SK-N-SH (cell line): ENCODE measurements at regions not wholly inside any gene's neighbourhood (a gene's known extent, or its start where the extent isn't known, plus 50 kb on each side); places are given as distances from the start of the nearest gene placed in this dataset.

Experiments used
- CTCF ChIA-PET: fragments of 300-600, 350-600 bp; formaldehyde crosslinking; extraction: SDS; loops from one replicate; lab custom pipeline; 2021; lab: Yijun Ruan, JAX
- POLR2A ChIA-PET: fragments of 350-600 bp; sonication (Branson Sonifier 250); formaldehyde crosslinking; extraction: SDS; loops from one replicate; lab custom pipeline; 2020; ENCODE audit warnings: antibody characterized with exemption, inconsistent platforms; lab: Yijun Ruan, JAX
- DNase-seq: peaks from one replicate; pipeline ENCODE4 v3.0.0; 2012
- H2AFZ ChIP-seq: fragments of 200-600 bp; sonication (generic); 2 replicates; pipeline ENCODE4 v1.8.1; 2016; ENCODE audit warnings: antibody characterized with exemption, mild to moderate bottlenecking, low read depth
- H3F3A ChIP-seq: fragments of 200-600 bp; sonication (generic); replicated peaks from 2 replicates; pipeline ENCODE3; 2016; ENCODE audit warnings: antibody characterized with exemption, mild to moderate bottlenecking; ENCODE audit not compliant: insufficient read depth
- H3K27ac ChIP-seq, 2 experiments: fragments of 200-500 bp in 1 of 2; fragments of 200-600 bp in 1 of 2; sonication (Bioruptor generic) in 1 of 2; sonication (generic), shearing (Covaris generic) in 1 of 2; 2 replicates each; pipeline versions ENCODE4 v1.5.1 to v1.6.1; 2014 to 2016; ENCODE audit warnings: low read depth in 2 of 2, inconsistent platforms in 1 of 2, low read length in 1 of 2, mild to moderate bottlenecking in 1 of 2, mixed read lengths in 1 of 2
- H3K27me3 ChIP-seq: fragments of 200-600 bp; sonication (generic), shearing (Covaris generic); 2 replicates; pipeline ENCODE4 v1.6.1; 2016; ENCODE audit warnings: mixed run types; ENCODE audit not compliant: insufficient read depth
- H3K36me3 ChIP-seq, 2 experiments: fragments of 200-500 bp in 1 of 2; fragments of 200-600 bp in 1 of 2; sonication (Bioruptor generic) in 1 of 2; sonication (generic) in 1 of 2; replicated peaks in 1 of 2; 2 replicates each; pipeline versions ENCODE3 to v1.5.1; 2014 to 2016; ENCODE audit warnings: low read length in 1 of 2, mild to moderate bottlenecking in 1 of 2; ENCODE audit not compliant: insufficient read depth in 2 of 2, control insufficient read depth in 1 of 2
- H3K4me1 ChIP-seq, 2 experiments: fragments of 200-500 bp in 1 of 2; fragments of 200-600 bp in 1 of 2; sonication (Bioruptor generic) in 1 of 2; sonication (generic), shearing (Covaris generic) in 1 of 2; 2 replicates each; pipeline versions ENCODE4 v1.5.1 to v1.6.1; 2014 to 2016; ENCODE audit warnings: low read depth in 1 of 2, low read length in 1 of 2, mixed run types in 1 of 2; ENCODE audit not compliant: insufficient read depth in 2 of 2, control insufficient read depth in 1 of 2
- H3K4me2 ChIP-seq: fragments of 200-600 bp; sonication (generic), shearing (Covaris generic); 2 replicates; pipeline ENCODE4 v1.6.1; 2017; ENCODE audit warnings: mixed run types
- H3K4me3 ChIP-seq, 2 experiments: fragments of 200-500 bp in 1 of 2; fragments of 200-600 bp in 1 of 2; sonication (Bioruptor generic) in 1 of 2; sonication (generic), shearing (Covaris generic) in 1 of 2; 2 replicates each; pipeline versions ENCODE4 v1.5.1 to v1.8.1; 2014 to 2016; ENCODE audit warnings: low read depth in 2 of 2, inconsistent platforms in 1 of 2, low read length in 1 of 2, mild to moderate bottlenecking in 1 of 2, mixed read lengths in 1 of 2, moderate library complexity in 1 of 2
- H3K79me2 ChIP-seq: fragments of 200-600 bp; sonication (generic); 2 replicates; pipeline ENCODE4 v1.8.1; 2017; ENCODE audit warnings: mild to moderate bottlenecking; ENCODE audit not compliant: insufficient read depth
- H3K9ac ChIP-seq: fragments of 200-600 bp; sonication (generic); 2 replicates; pipeline ENCODE4 v1.6.1; 2017; ENCODE audit warnings: mixed run types
- H3K9me2 ChIP-seq: fragments of 200-600 bp; sonication (generic); 2 replicates; pipeline ENCODE4 v1.6.1; 2017; ENCODE audit warnings: mixed run types
- H3K9me3 ChIP-seq: fragments of 200-600 bp; sonication (generic); 2 replicates; pipeline ENCODE4 v1.6.1; 2017; ENCODE audit warnings: mixed run types, mild to moderate bottlenecking, moderate library complexity
- H4K20me1 ChIP-seq: fragments of 200-600 bp; sonication (generic); 2 replicates; pipeline ENCODE4 v1.6.1; 2017; ENCODE audit warnings: mild to moderate bottlenecking, mixed run types; ENCODE audit not compliant: insufficient read depth
- CHD2 ChIP-seq: fragments of 150-350 bp; IDR thresholded peaks from 2 replicates; pipeline ENCODE4 v1.6.1; 2018; ENCODE audit warnings: low read length; ENCODE audit not compliant: partially characterized antibody
- EP300 ChIP-seq, 2 experiments: IDR thresholded peaks; 2 replicates each; pipeline versions ENCODE4 v1.4.0 to v1.6.1; 2012; ENCODE audit warnings: borderline replicate concordance in 1 of 2, low read depth in 1 of 2, low read length in 1 of 2
- EZH2phosphoT487 ChIP-seq: fragments of 200-600 bp; sonication (generic); IDR thresholded peaks from 2 replicates; pipeline ENCODE4 v1.6.1; 2017; ENCODE audit warnings: low read depth, mixed run types, mild to moderate bottlenecking, antibody characterized with exemption, moderate library complexity, borderline replicate concordance
- FOXJ3 ChIP-seq: sonication (generic); formaldehyde crosslinking; IDR thresholded peaks from 2 replicates; pipeline ENCODE4 v1.5.1; 2020; ENCODE audit warnings: mild to moderate bottlenecking, missing genetic modification reagents
- GABPA ChIP-seq: IDR thresholded peaks from 2 replicates; pipeline ENCODE4 v1.4.0; 2012; ENCODE audit warnings: low read depth, mild to moderate bottlenecking
- JUND ChIP-seq: IDR thresholded peaks from 2 replicates; pipeline ENCODE4 v1.4.0; 2012
- NFIC ChIP-seq: IDR thresholded peaks from 2 replicates; pipeline ENCODE4 v1.4.0; 2012; ENCODE audit warnings: borderline replicate concordance
- RAD21 ChIP-seq: IDR thresholded peaks from 2 replicates; pipeline ENCODE4 v1.6.1; 2012; ENCODE audit warnings: mild to moderate bottlenecking, low read length
- RFX5 ChIP-seq: IDR thresholded peaks from 2 replicates; pipeline ENCODE4 v1.6.1; 2012; ENCODE audit warnings: mild to moderate bottlenecking, improper control_type of control experiment, low read length
- YY1 ChIP-seq: IDR thresholded peaks from 2 replicates; pipeline ENCODE4 v1.4.0; 2012; ENCODE audit warnings: low read depth, mild to moderate bottlenecking
- WGBS: methylation state at CpG from one replicate; pipeline ENCODE4 v1.1.6; 2017; ENCODE audit warnings: low lambda C conversion rate; 5-methylcytosine and 5-hydroxymethylcytosine counted together
- TF ChIP-seq, protein P1 (sequence below): fragments of 200-600 bp; sonication (generic); IDR thresholded peaks from 2 replicates; pipeline ENCODE4 v1.6.1; 2017; ENCODE audit warnings: antibody characterized with exemption, mild to moderate bottlenecking, moderate library complexity
- TF ChIP-seq, protein P2 (sequence below): IDR thresholded peaks from 2 replicates; pipeline ENCODE4 v1.4.0; 2012; ENCODE audit warnings: low read depth, borderline replicate concordance
- TF ChIP-seq, protein P3 (sequence below): fragments of 150-350 bp; IDR thresholded peaks from 2 replicates; pipeline ENCODE4 v1.6.1; 2017; ENCODE audit warnings: antibody characterized with exemption, low read length, low read depth, borderline replicate concordance

DNA sequence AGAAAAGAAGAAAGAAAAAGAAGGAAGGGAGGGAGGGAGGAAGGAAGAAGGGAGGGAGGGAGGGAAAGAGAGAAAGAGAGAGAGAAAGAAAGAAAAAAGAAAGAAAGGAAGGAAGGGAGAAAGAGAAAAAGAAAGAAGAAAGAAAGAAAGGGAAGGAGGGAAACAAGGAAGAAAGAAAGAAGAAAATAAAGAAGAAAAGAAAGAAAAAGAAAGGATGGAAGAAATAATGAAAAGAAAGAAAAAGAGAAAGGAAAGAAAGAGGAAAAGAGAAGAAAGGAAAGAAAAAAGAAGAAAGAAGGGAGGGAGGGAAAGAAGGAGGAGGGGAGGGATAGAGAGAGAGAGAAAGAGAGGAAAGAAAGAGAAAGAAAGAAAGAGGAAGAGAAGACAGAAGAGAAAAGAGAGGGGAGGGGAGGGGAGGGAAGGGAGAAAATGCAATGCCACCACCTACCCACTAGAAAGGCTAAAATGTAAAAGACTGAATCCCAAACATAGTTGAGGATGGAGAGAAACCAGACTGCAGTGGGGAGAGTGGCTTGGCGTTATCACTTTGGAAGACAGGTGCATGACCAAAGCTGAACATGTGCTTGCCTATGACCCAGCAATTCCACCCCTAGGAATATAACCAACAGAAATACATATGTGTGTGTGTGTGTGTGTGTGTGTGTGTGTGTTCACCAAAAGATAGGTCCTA is 66.9 kb upstream of the KLF13 start:
- Histone ChIP-seq H3K27ac (no peak overlapping the region), H3K4me3 (no peak overlapping the region), H3K9me2 (no peaks in the 10 kb centered on the region), H3K4me1 (peaks cover 0 to 24% of the 10 kb centered on the region in 2 experiments; a peak in 1 of 4 replicates), H2AFZ (no peak overlapping the region), H3K27me3 (no peaks in the 10 kb centered on the region), H3K4me2 (no peak overlapping the region), H3K9ac (no peak overlapping the region)
- no peak for DNase-seq
- ChIA-PET POLR2A (no interaction called here), CTCF (no interaction called here)
- TF ChIP-seq GABPA (no peak), RFX5 (no peak), YY1 (no peak), JUND (no peak), RAD21 (no peak), NFIC (no peak), CHD2 (no peak), EP300 (IDR thresholded peaks at IDR 0.05; ENCODE audit: borderline replicate concordance in 1 of 2, low read depth in 1 of 2, low read length in 1 of 2) (no peak), EZH2phosphoT487 (no peak), FOXJ3 (no peak)
- TF ChIP-seq, protein P1, sequence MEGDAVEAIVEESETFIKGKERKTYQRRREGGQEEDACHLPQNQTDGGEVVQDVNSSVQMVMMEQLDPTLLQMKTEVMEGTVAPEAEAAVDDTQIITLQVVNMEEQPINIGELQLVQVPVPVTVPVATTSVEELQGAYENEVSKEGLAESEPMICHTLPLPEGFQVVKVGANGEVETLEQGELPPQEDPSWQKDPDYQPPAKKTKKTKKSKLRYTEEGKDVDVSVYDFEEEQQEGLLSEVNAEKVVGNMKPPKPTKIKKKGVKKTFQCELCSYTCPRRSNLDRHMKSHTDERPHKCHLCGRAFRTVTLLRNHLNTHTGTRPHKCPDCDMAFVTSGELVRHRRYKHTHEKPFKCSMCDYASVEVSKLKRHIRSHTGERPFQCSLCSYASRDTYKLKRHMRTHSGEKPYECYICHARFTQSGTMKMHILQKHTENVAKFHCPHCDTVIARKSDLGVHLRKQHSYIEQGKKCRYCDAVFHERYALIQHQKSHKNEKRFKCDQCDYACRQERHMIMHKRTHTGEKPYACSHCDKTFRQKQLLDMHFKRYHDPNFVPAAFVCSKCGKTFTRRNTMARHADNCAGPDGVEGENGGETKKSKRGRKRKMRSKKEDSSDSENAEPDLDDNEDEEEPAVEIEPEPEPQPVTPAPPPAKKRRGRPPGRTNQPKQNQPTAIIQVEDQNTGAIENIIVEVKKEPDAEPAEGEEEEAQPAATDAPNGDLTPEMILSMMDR, result no peak
- TF ChIP-seq, protein P2, sequence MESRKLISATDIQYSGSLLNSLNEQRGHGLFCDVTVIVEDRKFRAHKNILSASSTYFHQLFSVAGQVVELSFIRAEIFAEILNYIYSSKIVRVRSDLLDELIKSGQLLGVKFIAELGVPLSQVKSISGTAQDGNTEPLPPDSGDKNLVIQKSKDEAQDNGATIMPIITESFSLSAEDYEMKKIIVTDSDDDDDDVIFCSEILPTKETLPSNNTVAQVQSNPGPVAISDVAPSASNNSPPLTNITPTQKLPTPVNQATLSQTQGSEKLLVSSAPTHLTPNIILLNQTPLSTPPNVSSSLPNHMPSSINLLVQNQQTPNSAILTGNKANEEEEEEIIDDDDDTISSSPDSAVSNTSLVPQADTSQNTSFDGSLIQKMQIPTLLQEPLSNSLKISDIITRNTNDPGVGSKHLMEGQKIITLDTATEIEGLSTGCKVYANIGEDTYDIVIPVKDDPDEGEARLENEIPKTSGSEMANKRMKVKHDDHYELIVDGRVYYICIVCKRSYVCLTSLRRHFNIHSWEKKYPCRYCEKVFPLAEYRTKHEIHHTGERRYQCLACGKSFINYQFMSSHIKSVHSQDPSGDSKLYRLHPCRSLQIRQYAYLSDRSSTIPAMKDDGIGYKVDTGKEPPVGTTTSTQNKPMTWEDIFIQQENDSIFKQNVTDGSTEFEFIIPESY, result no peak
- TF ChIP-seq, protein P3, sequence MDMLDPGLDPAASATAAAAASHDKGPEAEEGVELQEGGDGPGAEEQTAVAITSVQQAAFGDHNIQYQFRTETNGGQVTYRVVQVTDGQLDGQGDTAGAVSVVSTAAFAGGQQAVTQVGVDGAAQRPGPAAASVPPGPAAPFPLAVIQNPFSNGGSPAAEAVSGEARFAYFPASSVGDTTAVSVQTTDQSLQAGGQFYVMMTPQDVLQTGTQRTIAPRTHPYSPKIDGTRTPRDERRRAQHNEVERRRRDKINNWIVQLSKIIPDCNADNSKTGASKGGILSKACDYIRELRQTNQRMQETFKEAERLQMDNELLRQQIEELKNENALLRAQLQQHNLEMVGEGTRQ, result no peak
- TF ChIP-seq, all 33 proteins: peak for 0
- H4K20me1 ChIP-seq, result no peaks in the 10 kb centered on the region
- no peaks in the 10 kb centered on the region for H3F3A ChIP-seq
- WGBS, result 83% methylated on average over 1 of the region's 1 CpG
- no peaks in the 10 kb centered on the region for H3K79me2 ChIP-seq
- no peaks in the 10 kb centered on the region for H3K36me3 ChIP-seq
- no peaks in the 10 kb centered on the region for H3K9me3 ChIP-seq
